ENCODE measurements at regions not wholly inside any gene's neighbourhood (a gene's known extent, or its start where the extent isn't known, plus 50 kb on each side); places are given as distances from the start of the nearest gene placed in this dataset.
A peak's percentile ranks its signal among the peaks of the same experiment; 100 is the strongest.
"Not testable (repeated sequence)": the region's sequence is repeated elsewhere in the genome, so short reads cannot be mapped to it uniquely, and the experiment has no call there.

DNA sequence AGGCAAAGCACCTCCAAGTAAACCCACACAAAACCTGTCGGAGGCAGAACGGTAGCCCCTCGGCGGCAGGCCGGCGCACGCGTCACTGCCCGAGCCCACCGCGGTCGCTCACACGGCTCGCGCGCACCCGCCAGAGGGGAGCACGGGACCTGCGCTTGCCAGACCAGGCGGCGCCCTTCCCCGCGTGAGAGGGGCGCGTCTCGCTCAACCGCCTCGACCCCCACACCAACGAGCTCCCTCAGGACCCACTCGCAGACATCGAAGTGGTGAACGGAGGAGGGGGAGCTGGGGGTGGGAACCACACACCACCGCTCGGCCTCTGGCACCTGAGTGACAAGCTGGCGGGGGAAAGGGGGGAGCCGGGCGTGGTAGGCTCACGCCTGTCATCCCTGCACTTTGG, 1513.4 kb upstream of the DEFB115 start:
- Histone ChIP-seq H3K27me3 (replicated peaks; ENCODE audit: control insufficient read depth, insufficient read depth, low read length) (no peaks in the 10 kb centered on the region), H3K9me3 (peaks cover 46% of the 10 kb centered on the region), H3K36me3 (ENCODE audit: control insufficient read depth, insufficient read depth, low read length) (no peaks in the 10 kb centered on the region), H3K4me1 (no peaks in the 10 kb centered on the region), H3K4me3 (ENCODE audit: low read depth, low read length) (no peak overlapping the region)
- H3K36me3 Mint-ChIP-seq (ENCODE audit: insufficient read depth, unreplicated experiment), result peaks cover 8% of the 10 kb centered on the region
- no TSS peak for BruUV-seq (replicated peaks)
- ChIA-PET CTCF (no interaction called here), POLR2A (no interaction called here)
- DNase-seq, result no peak
- TF ChIP-seq, protein P1, sequence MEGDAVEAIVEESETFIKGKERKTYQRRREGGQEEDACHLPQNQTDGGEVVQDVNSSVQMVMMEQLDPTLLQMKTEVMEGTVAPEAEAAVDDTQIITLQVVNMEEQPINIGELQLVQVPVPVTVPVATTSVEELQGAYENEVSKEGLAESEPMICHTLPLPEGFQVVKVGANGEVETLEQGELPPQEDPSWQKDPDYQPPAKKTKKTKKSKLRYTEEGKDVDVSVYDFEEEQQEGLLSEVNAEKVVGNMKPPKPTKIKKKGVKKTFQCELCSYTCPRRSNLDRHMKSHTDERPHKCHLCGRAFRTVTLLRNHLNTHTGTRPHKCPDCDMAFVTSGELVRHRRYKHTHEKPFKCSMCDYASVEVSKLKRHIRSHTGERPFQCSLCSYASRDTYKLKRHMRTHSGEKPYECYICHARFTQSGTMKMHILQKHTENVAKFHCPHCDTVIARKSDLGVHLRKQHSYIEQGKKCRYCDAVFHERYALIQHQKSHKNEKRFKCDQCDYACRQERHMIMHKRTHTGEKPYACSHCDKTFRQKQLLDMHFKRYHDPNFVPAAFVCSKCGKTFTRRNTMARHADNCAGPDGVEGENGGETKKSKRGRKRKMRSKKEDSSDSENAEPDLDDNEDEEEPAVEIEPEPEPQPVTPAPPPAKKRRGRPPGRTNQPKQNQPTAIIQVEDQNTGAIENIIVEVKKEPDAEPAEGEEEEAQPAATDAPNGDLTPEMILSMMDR (IDR thresholded peaks at IDR 0.05; ENCODE audit: insufficient read depth in 1 of 2, low read depth in 1 of 2, low read length in 1 of 2, severe bottlenecking in 1 of 2, unreplicated experiment in 1 of 2), result no peak
- no peak overlapping the region for H3K4me3 Mint-ChIP-seq (ENCODE audit: unreplicated experiment)
- H3K27me3 Mint-ChIP-seq (ENCODE audit: insufficient read depth, unreplicated experiment), result no peaks in the 10 kb centered on the region
- H3K27ac Mint-ChIP-seq (ENCODE audit: unreplicated experiment), result no peak overlapping the region
- intact Hi-C loops (cut with micrococcal nuclease; ENCODE audit: unreplicated experiment), result no loop called here
- no peaks in the 10 kb centered on the region for H3K4me1 Mint-ChIP-seq (ENCODE audit: low read depth, unreplicated experiment)
- peaks cover 24% of the 10 kb centered on the region for H3K9me3 Mint-ChIP-seq (ENCODE audit: unreplicated experiment)

GRCh38 chr20:29745534-29746245, 1511.8 kb upstream of the DEFB115 start:
- POLR2A ChIA-PET; CTCF ChIA-PET; H3K9me3 Mint-ChIP-seq (ENCODE audit: unreplicated experiment); intact Hi-C loops (cut with micrococcal nuclease; ENCODE audit: unreplicated experiment); H3K27me3 Mint-ChIP-seq (ENCODE audit: insufficient read depth, unreplicated experiment); H3K27ac Mint-ChIP-seq (ENCODE audit: unreplicated experiment); H3K4me1 Mint-ChIP-seq (ENCODE audit: low read depth, unreplicated experiment); H3K4me3 Mint-ChIP-seq (ENCODE audit: unreplicated experiment); H3K4me3 ChIP-seq (ENCODE audit: low read depth, low read length); H3K27me3 ChIP-seq (replicated peaks; ENCODE audit: control insufficient read depth, insufficient read depth, low read length); H3K4me1 ChIP-seq; H3K36me3 ChIP-seq (ENCODE audit: control insufficient read depth, insufficient read depth, low read length); BruUV-seq (replicated peaks); H3K36me3 Mint-ChIP-seq (ENCODE audit: insufficient read depth, unreplicated experiment); DNase-seq: not testable (repeated sequence)
- peaks cover 36% of the 10 kb centered on the region for H3K9me3 ChIP-seq

DNA sequence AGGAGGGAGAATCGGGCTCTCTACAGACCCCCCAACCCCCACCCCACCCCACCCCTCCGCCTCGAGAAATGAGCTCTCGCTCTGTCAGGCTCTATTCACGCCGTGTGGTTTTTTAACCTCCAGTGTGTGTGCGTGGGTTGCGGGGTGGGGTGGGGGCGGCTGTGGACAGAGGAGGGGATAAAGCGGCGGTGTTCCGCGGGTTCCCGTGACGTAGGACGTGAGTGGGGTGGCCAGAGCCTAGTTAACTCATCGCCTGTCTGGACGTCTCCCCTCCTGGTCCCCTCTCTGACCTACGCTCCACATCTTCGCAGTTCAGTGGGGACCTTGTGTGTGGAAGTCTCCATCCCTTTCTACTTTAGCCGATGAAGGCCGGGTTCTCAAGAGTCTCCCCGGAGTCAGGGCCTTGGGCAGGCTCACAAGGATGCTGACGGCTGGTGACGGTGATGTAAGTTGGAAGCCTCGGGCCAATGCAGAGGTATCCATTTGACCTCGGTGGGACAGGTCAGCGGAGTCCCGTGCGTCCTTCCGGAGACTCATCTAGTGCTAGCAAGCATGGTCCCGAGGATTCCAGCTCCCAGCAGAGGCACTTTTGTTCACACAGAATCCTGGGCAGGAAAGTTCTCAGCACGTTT, 1507.1 kb upstream of the DEFB115 start:
- Mint-ChIP-seq H3K4me3 (ENCODE audit: unreplicated experiment) (no peak overlapping the region), H3K4me1 (ENCODE audit: low read depth, unreplicated experiment) (peaks cover 14% of the 10 kb centered on the region), H3K27ac (ENCODE audit: unreplicated experiment) (no peak overlapping the region), H3K27me3 (ENCODE audit: insufficient read depth, unreplicated experiment) (no peaks in the 10 kb centered on the region), H3K36me3 (ENCODE audit: insufficient read depth, unreplicated experiment) (no peaks in the 10 kb centered on the region), H3K9me3 (ENCODE audit: unreplicated experiment) (peaks cover 40% of the 10 kb centered on the region)
- H3K36me3 ChIP-seq (ENCODE audit: control insufficient read depth, insufficient read depth, low read length), result no peaks in the 10 kb centered on the region
- no TSS peak for BruUV-seq (replicated peaks)
- H3K9me3 ChIP-seq, result peaks cover 5% of the 10 kb centered on the region; the same call in 1 of the 2 replicates
- TF ChIP-seq, protein P1 (IDR thresholded peaks at IDR 0.05; ENCODE audit: insufficient read depth in 1 of 2, low read depth in 1 of 2, low read length in 1 of 2, severe bottlenecking in 1 of 2, unreplicated experiment in 1 of 2), result no peak
- no peak overlapping the region for H3K4me3 ChIP-seq (ENCODE audit: low read depth, low read length)
- intact Hi-C loops (cut with micrococcal nuclease; ENCODE audit: unreplicated experiment), result loop anchor here (5.0 kb wide), 1 partner anchor 1512 kb away; no protein-coding TSS in a partner anchor
- H3K4me1 ChIP-seq, result no peaks in the 10 kb centered on the region
- no peaks in the 10 kb centered on the region for H3K27me3 ChIP-seq (replicated peaks; ENCODE audit: control insufficient read depth, insufficient read depth, low read length)
- DNase-seq, result peak in 1 of 2 experiments; percentile 36
- ChIA-PET POLR2A (no interaction called here), CTCF (no interaction called here)

DNA sequence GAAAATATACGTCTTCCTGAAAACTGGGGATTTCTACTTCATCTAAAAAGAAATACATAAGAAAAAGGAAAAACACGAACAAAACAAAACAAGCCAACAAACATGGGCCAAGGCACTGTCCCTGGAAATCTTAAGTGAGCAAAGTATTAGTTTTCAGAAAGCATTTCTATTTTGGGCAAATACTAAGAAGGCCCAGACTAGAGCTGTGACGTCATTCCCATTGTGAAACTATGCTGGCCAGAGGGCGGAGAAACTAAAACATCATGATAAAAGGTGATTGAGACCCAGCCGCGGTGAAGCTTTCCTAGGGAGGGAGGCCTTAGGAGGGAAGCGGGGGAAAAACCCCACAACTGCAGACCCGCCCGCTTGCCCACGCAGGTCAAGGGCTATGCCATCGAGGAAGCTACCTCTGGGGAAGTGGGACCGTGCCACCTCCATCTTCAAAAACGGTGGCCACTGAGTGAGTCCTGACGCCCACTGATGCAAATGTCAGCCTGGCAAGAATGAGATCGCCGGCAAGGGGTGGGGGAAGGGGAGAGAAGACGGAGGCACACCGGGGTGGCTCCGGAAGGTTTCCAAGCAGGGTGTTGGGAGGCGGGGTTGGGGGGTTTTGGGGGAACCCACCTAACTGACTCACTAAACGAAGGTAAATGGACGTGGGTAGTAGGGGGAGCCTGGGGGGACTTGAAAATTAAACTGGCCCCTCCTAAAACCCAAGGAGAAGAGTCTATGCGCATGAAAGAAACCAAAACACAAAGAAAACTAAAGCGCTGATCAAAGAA, 1504.6 kb upstream of the DEFB115 start:
- H3K27me3 ChIP-seq (replicated peaks; ENCODE audit: control insufficient read depth, insufficient read depth, low read length); H3K4me3 Mint-ChIP-seq (ENCODE audit: unreplicated experiment); H3K36me3 Mint-ChIP-seq (ENCODE audit: insufficient read depth, unreplicated experiment); H3K27ac Mint-ChIP-seq (ENCODE audit: unreplicated experiment); CTCF ChIA-PET; H3K4me3 ChIP-seq (ENCODE audit: low read depth, low read length); H3K4me1 ChIP-seq; H3K36me3 ChIP-seq (ENCODE audit: control insufficient read depth, insufficient read depth, low read length); BruUV-seq (replicated peaks); H3K27me3 Mint-ChIP-seq (ENCODE audit: insufficient read depth, unreplicated experiment); H3K9me3 ChIP-seq; POLR2A ChIA-PET: not testable (repeated sequence)
- H3K9me3 Mint-ChIP-seq (ENCODE audit: unreplicated experiment), result peaks cover 53% of the 10 kb centered on the region
- H3K4me1 Mint-ChIP-seq (ENCODE audit: low read depth, unreplicated experiment), result peaks cover 14% of the 10 kb centered on the region
- DNase-seq, result peak in 1 of 2 experiments; percentile 42
- intact Hi-C loops (cut with micrococcal nuclease; ENCODE audit: unreplicated experiment), result loop anchor here (5.0 kb wide), 1 partner anchor 1509 kb away; no protein-coding TSS in a partner anchor

Data from Caco-2 (cell line).